NCI-H526 (cell line): ENCODE measurements at regions not wholly inside any gene's neighbourhood (a gene's known extent, or its start where the extent isn't known, plus 50 kb on each side); places are given as distances from the start of the nearest gene placed in this dataset.
A peak's percentile ranks its signal among the peaks of the same experiment; 100 is the strongest.
"Not testable (repeated sequence)": the region's sequence is repeated elsewhere in the genome, so short reads cannot be mapped to it uniquely, and the experiment has no call there.

ENCODE experiments used
- DNase-seq, 2 experiments: peaks; one replicate each; lab custom pipeline; 2025; lab: John Stamatoyannopoulos, UW

GRCh38 chr10:108005627-108006026 lies 841.1 kb upstream of the SORCS1 start:
- no peak for DNase-seq

GRCh38 chr10:108003576-108003975 lies 839.1 kb upstream of the SORCS1 start:
- DNase-seq, result no peak

- no peak for DNase-seq
These were observed 838.6 kb upstream of the SORCS1 start for GRCh38 chr10:108003061-108003460.

- DNase-seq, result no peak
These were observed 835.9 kb upstream of the SORCS1 start for GRCh38 chr10:108000365-108000764.

GRCh38 chr10:107994621-107995270 lies 830.2 kb upstream of the SORCS1 start:
- DNase-seq, result peak in 1 of 2 experiments; percentile 40

GRCh38 chr10:107986571-107986970 lies 822.1 kb upstream of the SORCS1 start:
- DNase-seq, result no peak

GRCh38 chr10:107984581-107984980 lies 820.1 kb upstream of the SORCS1 start:
- DNase-seq, result no peak

- DNase-seq, result no peak
These were observed 819.6 kb upstream of the SORCS1 start for GRCh38 chr10:107984149-107984548.

- DNase-seq, result no peak
These were observed 813.9 kb upstream of the SORCS1 start for GRCh38 chr10:107978455-107978854.

GRCh38 chr10:107971973-107972372 lies 807.5 kb upstream of the SORCS1 start:
- no peak for DNase-seq

- DNase-seq, result no peak
These were observed 806.9 kb upstream of the SORCS1 start for GRCh38 chr10:107971411-107971810.

- DNase-seq, result no peak
These were observed 806.0 kb upstream of the SORCS1 start for GRCh38 chr10:107970512-107970911.

- DNase-seq, result no peak
These were observed 805.4 kb upstream of the SORCS1 start for GRCh38 chr10:107969936-107970335.

- no peak for DNase-seq
These were observed 802.3 kb upstream of the SORCS1 start for GRCh38 chr10:107966826-107967225.

- DNase-seq, result peak in 1 of 2 experiments; percentile 0
These were observed 788.4 kb upstream of the SORCS1 start for GRCh38 chr10:107952649-107953556.

- not testable (repeated sequence) for DNase-seq
These were observed 786.0 kb upstream of the SORCS1 start for GRCh38 chr10:107950411-107951062.

- DNase-seq, result no peak
These were observed 778.3 kb upstream of the SORCS1 start for GRCh38 chr10:107942826-107943225.

GRCh38 chr10:107933076-107933475 lies 768.6 kb upstream of the SORCS1 start:
- DNase-seq, result no peak

- no peak for DNase-seq
These were observed 767.3 kb upstream of the SORCS1 start for GRCh38 chr10:107931808-107932207.

GRCh38 chr10:107930037-107930436 lies 765.5 kb upstream of the SORCS1 start:
- DNase-seq, result no peak

- no peak for DNase-seq
These were observed 760.0 kb upstream of the SORCS1 start for GRCh38 chr10:107924458-107924857.

- DNase-seq, result no peak
These were observed 755.2 kb upstream of the SORCS1 start for GRCh38 chr10:107919626-107920235.
